Neural cell (in vitro differentiated cells): ENCODE measurements at regions not wholly inside any gene's neighbourhood (a gene's known extent, or its start where the extent isn't known, plus 50 kb on each side); places are given as distances from the start of the nearest gene placed in this dataset.

Experiments used
- H2AFZ ChIP-seq: fragments of 200-600, 300-800 bp; sonication (generic), shearing (Covaris generic); 2 replicates; pipeline ENCODE4 v1.6.0; 2014; ENCODE audit warnings: low read depth, mild to moderate bottlenecking, antibody characterized with exemption, low read length, moderate library complexity
- H3F3A ChIP-seq: fragments of 200-600 bp; shearing (Covaris generic); 2 replicates; pipeline ENCODE4 v1.6.1; 2016; ENCODE audit warnings: mild to moderate bottlenecking, moderate library complexity, mixed read lengths, antibody characterized with exemption, low read length; ENCODE audit not compliant: insufficient read depth, poor library complexity, severe bottlenecking
- H3K27ac ChIP-seq: fragments of 200-600, 300-800 bp; sonication (generic), shearing (Covaris generic); 2 replicates; pipeline ENCODE4 v1.5.1; 2014; ENCODE audit warnings: mild to moderate bottlenecking, low read length, moderate library complexity
- H3K27me3 ChIP-seq: fragments of 300-800, 200-600 bp; sonication (generic), shearing (Covaris generic); 2 replicates; pipeline ENCODE4 v1.6.0; 2014; ENCODE audit warnings: mild to moderate bottlenecking, low read depth, low read length, moderate library complexity; ENCODE audit not compliant: insufficient read depth
- H3K36me3 ChIP-seq: fragments of 300-800, 200-600 bp; sonication (generic), shearing (Covaris generic); 2 replicates; pipeline ENCODE4 v1.5.1; 2014; ENCODE audit warnings: mild to moderate bottlenecking, antibody characterized with exemption, low read length, moderate library complexity; ENCODE audit not compliant: insufficient read depth
- H3K4me2 ChIP-seq: fragments of 300-800, 200-600 bp; sonication (generic), shearing (Covaris generic); 2 replicates; pipeline ENCODE4 v1.6.0; 2014; ENCODE audit warnings: mild to moderate bottlenecking, low read length
- H3K4me3 ChIP-seq: fragments of 300-800, 200-600 bp; sonication (generic), shearing (Covaris generic); 2 replicates; pipeline ENCODE4 v1.5.1; 2014; ENCODE audit warnings: mild to moderate bottlenecking, low read length, moderate library complexity
- H3K79me2 ChIP-seq: fragments of 200-600 bp; shearing (Covaris generic); replicated peaks from 2 replicates; pipeline ENCODE4 v1.6.0; 2014; ENCODE audit warnings: mild to moderate bottlenecking, low read length, moderate library complexity; ENCODE audit not compliant: insufficient read depth
- H3K9ac ChIP-seq: fragments of 300-800, 200-600 bp; sonication (generic), shearing (Covaris generic); 2 replicates; pipeline ENCODE4 v1.6.1; 2016; ENCODE audit warnings: mild to moderate bottlenecking, low read length, mixed read lengths
- H3K9me2 ChIP-seq: fragments of 200-600 bp; shearing (Covaris generic); 2 replicates; pipeline ENCODE4 v1.6.1; 2016; ENCODE audit warnings: mild to moderate bottlenecking, low read length, mixed read lengths; ENCODE audit not compliant: insufficient read depth
- H3K9me3 ChIP-seq: fragments of 200-600, 300-800 bp; sonication (generic), shearing (Covaris generic); 2 replicates; pipeline ENCODE4 v1.6.1; 2016; ENCODE audit warnings: mild to moderate bottlenecking, mixed run types, low read length, moderate library complexity, mixed read lengths
- H4K20me1 ChIP-seq: fragments of 200-600 bp; shearing (Covaris generic); 2 replicates; pipeline ENCODE4 v1.6.1; 2016; ENCODE audit warnings: mild to moderate bottlenecking, mixed run types; ENCODE audit not compliant: insufficient read depth
- CTCF ChIP-seq: fragments of 450-650 bp; IDR thresholded peaks from 2 replicates; pipeline ENCODE4 v1.5.1; 2014; ENCODE audit warnings: antibody characterized with exemption, mild to moderate bottlenecking, moderate library complexity; ENCODE audit not compliant: poor library complexity, severe bottlenecking
- EP300 ChIP-seq: fragments of 450-650 bp; conservative IDR thresholded peaks from 2 replicates; pipeline ENCODE4 v1.6.1; 2014; ENCODE audit warnings: antibody characterized with exemption, mild to moderate bottlenecking, moderate library complexity; ENCODE audit not compliant: poor library complexity, severe bottlenecking
- EZH2 ChIP-seq: fragments of 200-600, 300-800 bp; shearing (Covaris generic), sonication (generic); IDR thresholded peaks from 2 replicates; pipeline ENCODE4 v1.6.1; 2014; ENCODE audit warnings: antibody characterized with exemption, low read length, borderline replicate concordance, mild to moderate bottlenecking; ENCODE audit not compliant: insufficient read depth, poor library complexity, severe bottlenecking
- MXI1 ChIP-seq: fragments of 450-650 bp; conservative IDR thresholded peaks from 2 replicates; pipeline ENCODE4 v1.6.1; 2014; ENCODE audit warnings: antibody characterized with exemption, mild to moderate bottlenecking; ENCODE audit not compliant: poor library complexity, severe bottlenecking
- POLR2AphosphoS5 ChIP-seq: IDR thresholded peaks from 2 replicates; pipeline ENCODE4 v1.6.1; 2012
- RAD21 ChIP-seq: fragments of 450-650 bp; conservative IDR thresholded peaks from 2 replicates; pipeline ENCODE4 v1.6.1; 2014; ENCODE audit warnings: antibody characterized with exemption, mild to moderate bottlenecking, moderate library complexity
- REST ChIP-seq: IDR thresholded peaks from 2 replicates; pipeline ENCODE4 v1.6.1; 2012; ENCODE audit warnings: borderline replicate concordance
- SMC3 ChIP-seq: fragments of 450-650 bp; conservative IDR thresholded peaks from 2 replicates; pipeline ENCODE4 v1.6.1; 2014; ENCODE audit warnings: antibody characterized with exemption, mild to moderate bottlenecking, moderate library complexity; ENCODE audit not compliant: poor library complexity
- TAF1 ChIP-seq: IDR thresholded peaks from 2 replicates; pipeline ENCODE4 v1.6.1; 2012; ENCODE audit warnings: low read depth

- H3K4me3 ChIP-seq, result peak overlapping the region; percentile 45
These were observed 118.2 kb downstream of the TTLL2 start for GRCh38 chr6:167442796-167443680.

More at GRCh38 chr6:167442796-167443680, 118.2 kb downstream of the TTLL2 start:
- H3K27ac ChIP-seq, result peak overlapping the region; percentile 88
- H2AFZ ChIP-seq, result peak overlapping the region; percentile 51
- H3F3A ChIP-seq, result peaks cover 11% of the 10 kb centered on the region
- peak overlapping the region; percentile 39 for H3K4me2 ChIP-seq
- H3K79me2 ChIP-seq, result peaks cover 28% of the 10 kb centered on the region
- H3K36me3 ChIP-seq, result no peaks in the 10 kb centered on the region
- H4K20me1 ChIP-seq, result no peaks in the 10 kb centered on the region
- no peaks in the 10 kb centered on the region for H3K9me3 ChIP-seq
- no peaks in the 10 kb centered on the region for H3K27me3 ChIP-seq
- peak overlapping the region; percentile 63 for H3K9ac ChIP-seq
- TF ChIP-seq RAD21 (no peak), TAF1 (no peak), POLR2AphosphoS5 (no peak), SMC3 (no peak), EP300 (no peak), EZH2 (no peak), MXI1 (no peak), REST (no peak), CTCF (no peak)
- H3K9me2 ChIP-seq, result no peaks in the 10 kb centered on the region
